Chondrocyte (in vitro differentiated cells): ENCODE measurements at regions not wholly inside any gene's neighbourhood (a gene's known extent, or its start where the extent isn't known, plus 50 kb on each side); places are given as distances from the start of the nearest gene placed in this dataset.

ENCODE experiments used
- DNase-seq: peaks from one replicate; pipeline ENCODE4 v3.0.0; 2021; ENCODE audit warnings: mixed read lengths, low spot score
- H3K27ac Mint-ChIP-seq: one replicate; pipeline ENCODE4 v1.8.0; 2021; ENCODE audit warnings: mild to moderate bottlenecking, moderate library complexity, mixed read lengths; ENCODE audit not compliant: unreplicated experiment
- H3K27me3 Mint-ChIP-seq: 2 replicates; pipeline ENCODE4 v1.8.0; 2021; ENCODE audit warnings: low read depth, mixed read lengths
- H3K36me3 Mint-ChIP-seq: 2 replicates; pipeline ENCODE4 v1.8.0; 2021; ENCODE audit warnings: low read depth, mixed read lengths
- H3K4me1 Mint-ChIP-seq: 2 replicates; pipeline ENCODE4 v1.8.0; 2021; ENCODE audit warnings: low read depth, mild to moderate bottlenecking, mixed read lengths
- H3K4me3 Mint-ChIP-seq: one replicate; pipeline ENCODE4 v1.8.0; 2021; ENCODE audit warnings: mild to moderate bottlenecking, moderate library complexity, mixed read lengths; ENCODE audit not compliant: unreplicated experiment
- H3K9me3 Mint-ChIP-seq: 2 replicates; pipeline ENCODE4 v1.8.0; 2021; ENCODE audit warnings: low read depth, mixed read lengths
- TF ChIP-seq, protein P1 (sequence below): fragments of 200-600 bp; sonication (generic); IDR thresholded peaks from 2 replicates; pipeline ENCODE4 v1.5.0; 2021; ENCODE audit warnings: antibody characterized with exemption, mild to moderate bottlenecking, moderate library complexity

GRCh38 chr15:94856267-94856854, 625.0 kb downstream of the MCTP2 start:
- H3K27me3 Mint-ChIP-seq, result no peaks in the 10 kb centered on the region
- H3K4me1 Mint-ChIP-seq, result peaks cover 10% of the 10 kb centered on the region
- peaks cover 6% of the 10 kb centered on the region for H3K9me3 Mint-ChIP-seq

DNA sequence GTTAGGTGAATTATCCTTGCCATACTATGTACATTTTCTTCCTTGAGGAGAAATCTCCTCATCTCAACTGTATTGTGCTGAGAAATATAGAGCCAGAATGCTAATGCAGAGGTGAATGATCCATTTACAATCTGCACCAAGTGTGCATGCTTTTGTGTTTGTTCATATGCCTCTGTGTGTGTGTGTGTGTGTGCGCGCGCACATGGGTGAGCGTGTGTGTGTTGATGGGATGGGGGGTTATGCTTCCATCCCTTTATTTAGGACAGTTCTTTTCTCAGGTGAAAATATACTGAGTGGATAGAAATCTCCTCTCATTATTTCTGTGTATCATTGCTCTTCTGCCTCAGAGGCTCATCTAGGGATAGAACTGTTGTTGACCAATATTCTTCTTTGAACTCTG, 626.1 kb downstream of the MCTP2 start:
- TF ChIP-seq, protein P1, sequence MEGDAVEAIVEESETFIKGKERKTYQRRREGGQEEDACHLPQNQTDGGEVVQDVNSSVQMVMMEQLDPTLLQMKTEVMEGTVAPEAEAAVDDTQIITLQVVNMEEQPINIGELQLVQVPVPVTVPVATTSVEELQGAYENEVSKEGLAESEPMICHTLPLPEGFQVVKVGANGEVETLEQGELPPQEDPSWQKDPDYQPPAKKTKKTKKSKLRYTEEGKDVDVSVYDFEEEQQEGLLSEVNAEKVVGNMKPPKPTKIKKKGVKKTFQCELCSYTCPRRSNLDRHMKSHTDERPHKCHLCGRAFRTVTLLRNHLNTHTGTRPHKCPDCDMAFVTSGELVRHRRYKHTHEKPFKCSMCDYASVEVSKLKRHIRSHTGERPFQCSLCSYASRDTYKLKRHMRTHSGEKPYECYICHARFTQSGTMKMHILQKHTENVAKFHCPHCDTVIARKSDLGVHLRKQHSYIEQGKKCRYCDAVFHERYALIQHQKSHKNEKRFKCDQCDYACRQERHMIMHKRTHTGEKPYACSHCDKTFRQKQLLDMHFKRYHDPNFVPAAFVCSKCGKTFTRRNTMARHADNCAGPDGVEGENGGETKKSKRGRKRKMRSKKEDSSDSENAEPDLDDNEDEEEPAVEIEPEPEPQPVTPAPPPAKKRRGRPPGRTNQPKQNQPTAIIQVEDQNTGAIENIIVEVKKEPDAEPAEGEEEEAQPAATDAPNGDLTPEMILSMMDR, result no peak
- Mint-ChIP-seq H3K9me3 (peaks cover 4% of the 10 kb centered on the region), H3K27me3 (no peaks in the 10 kb centered on the region), H3K36me3 (peaks cover 2% of the 10 kb centered on the region), H3K4me3 (no peak overlapping the region), H3K4me1 (peaks cover 10% of the 10 kb centered on the region), H3K27ac (no peak overlapping the region)
- no peak for DNase-seq

More at GRCh38 chr15:94856267-94856854, 625.0 kb downstream of the MCTP2 start:
- TF ChIP-seq, protein P1, result no peak
- no peak for DNase-seq
- Mint-ChIP-seq H3K4me3 (no peak overlapping the region), H3K27ac (no peak overlapping the region), H3K36me3 (peaks cover 3% of the 10 kb centered on the region)

DNA sequence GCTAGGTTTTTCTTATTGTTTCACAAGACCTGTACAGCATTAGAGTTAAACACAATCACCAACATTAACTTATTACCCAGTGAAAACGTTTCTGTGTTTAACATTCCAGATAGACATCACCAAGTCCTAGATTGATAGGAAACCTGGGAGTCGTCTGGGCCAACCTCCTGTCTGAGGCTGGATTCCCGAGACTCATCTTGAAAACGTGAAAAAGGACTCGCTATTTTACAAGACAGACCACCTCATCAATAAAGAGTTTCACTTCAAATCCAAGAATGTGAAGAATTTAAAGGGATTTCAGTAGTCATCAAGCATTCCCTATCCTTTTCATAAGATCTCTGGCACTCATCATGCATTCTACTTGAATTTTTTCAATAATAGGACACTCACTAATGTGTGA, 626.6 kb downstream of the MCTP2 start:
- Mint-ChIP-seq H3K9me3 (peaks cover 8% of the 10 kb centered on the region), H3K36me3 (peaks cover 2% of the 10 kb centered on the region), H3K4me3 (no peak overlapping the region), H3K27me3 (no peaks in the 10 kb centered on the region), H3K4me1 (peaks cover 10% of the 10 kb centered on the region), H3K27ac (no peak overlapping the region)
- DNase-seq, result no peak
- TF ChIP-seq, protein P1, result no peak

GRCh38 chr15:94858449-94858848, 627.1 kb downstream of the MCTP2 start:
- Mint-ChIP-seq H3K27ac (no peak overlapping the region), H3K36me3 (peaks cover 2% of the 10 kb centered on the region), H3K4me1 (peaks cover 10% of the 10 kb centered on the region), H3K4me3 (no peak overlapping the region), H3K9me3 (peaks cover 11% of the 10 kb centered on the region), H3K27me3 (no peaks in the 10 kb centered on the region)
- DNase-seq, result no peak
- TF ChIP-seq, protein P1, result no peak

- H3K27me3 Mint-ChIP-seq, result no peaks in the 10 kb centered on the region
- peaks cover 10% of the 10 kb centered on the region for H3K4me1 Mint-ChIP-seq
- no peak for DNase-seq
- TF ChIP-seq, protein P1, result no peak
- no peak overlapping the region for H3K4me3 Mint-ChIP-seq
- H3K36me3 Mint-ChIP-seq, result no peaks in the 10 kb centered on the region
- no peak overlapping the region for H3K27ac Mint-ChIP-seq
- H3K9me3 Mint-ChIP-seq, result peaks cover 15% of the 10 kb centered on the region
These were observed 627.6 kb downstream of the MCTP2 start for GRCh38 chr15:94858920-94859319.
